Caco-2 (cell line): ENCODE measurements at regions not wholly inside any gene's neighbourhood (a gene's known extent, or its start where the extent isn't known, plus 50 kb on each side); places are given as distances from the start of the nearest gene placed in this dataset.

ENCODE experiments used
- BruUV-seq: library from RNA; stranded (reverse); fragments of 400-500 nt; replicated peaks from 2 replicates; lab custom pipeline; 2021; lab: Mats Ljungman, UMichigan
- CTCF ChIA-PET: fragments of 300-600 bp; sonication (Branson Sonifier 250); formaldehyde crosslinking; loops from one replicate; lab custom pipeline; 2022; ENCODE audit warnings: antibody characterized with exemption; lab: Charles Lee
- POLR2A ChIA-PET: fragments of 300-600 bp; sonication (Branson Sonifier 250); formaldehyde crosslinking; loops from one replicate; lab custom pipeline; 2022; ENCODE audit warnings: antibody characterized with exemption; lab: Charles Lee
- DNase-seq, 2 experiments: peaks; one replicate each; pipeline versions ENCODE4 v3.0.0 to v3.0.0-alpha.2; 2020 to 2022
- H3K27me3 ChIP-seq: replicated peaks from 2 replicates; pipeline ENCODE4 v1.6.0; 2011; ENCODE audit warnings: low read length; ENCODE audit not compliant: control insufficient read depth, insufficient read depth
- H3K36me3 ChIP-seq: 2 replicates; pipeline ENCODE4 v1.5.1; 2011; ENCODE audit warnings: low read length; ENCODE audit not compliant: control insufficient read depth, insufficient read depth
- H3K4me1 ChIP-seq: fragments of 250-450 bp; sonication (Bioruptor Pico); 2 replicates; pipeline ENCODE4 v1.5.1; 2020; ENCODE audit warnings: mild to moderate bottlenecking
- H3K4me3 ChIP-seq: 2 replicates; pipeline ENCODE4 v1.5.1; 2011; ENCODE audit warnings: low read depth, mild to moderate bottlenecking, control low read depth, low read length
- H3K9me3 ChIP-seq: fragments of 250-450 bp; sonication (Bioruptor Pico); 2 replicates; pipeline ENCODE4 v1.5.1; 2020; ENCODE audit warnings: mild to moderate bottlenecking, moderate library complexity
- H3K27ac Mint-ChIP-seq: one replicate; pipeline ENCODE4 v1.8.0; 2022; ENCODE audit warnings: mixed read lengths; ENCODE audit not compliant: unreplicated experiment
- H3K27me3 Mint-ChIP-seq: one replicate; pipeline ENCODE4 v1.8.0; 2022; ENCODE audit warnings: mixed read lengths; ENCODE audit not compliant: insufficient read depth, unreplicated experiment
- H3K36me3 Mint-ChIP-seq: one replicate; pipeline ENCODE4 v1.8.0; 2022; ENCODE audit warnings: mild to moderate bottlenecking, mixed read lengths; ENCODE audit not compliant: insufficient read depth, unreplicated experiment
- H3K4me1 Mint-ChIP-seq: one replicate; pipeline ENCODE4 v1.8.0; 2022; ENCODE audit warnings: low read depth, mixed read lengths; ENCODE audit not compliant: unreplicated experiment
- H3K4me3 Mint-ChIP-seq: one replicate; pipeline ENCODE4 v1.8.0; 2022; ENCODE audit warnings: mild to moderate bottlenecking, moderate library complexity, mixed read lengths; ENCODE audit not compliant: unreplicated experiment
- H3K9me3 Mint-ChIP-seq: one replicate; pipeline ENCODE4 v1.8.0; 2022; ENCODE audit warnings: mixed read lengths; ENCODE audit not compliant: unreplicated experiment
- intact Hi-C: fragments of 100-400 bp; cut with micrococcal nuclease; formaldehyde crosslinking; loops from one replicate; pipeline ENCODE4 v1.10.0; 2022; ENCODE audit not compliant: unreplicated experiment
- TF ChIP-seq, protein P1 (sequence below), 2 experiments: fragments of 200-600 bp in 1 of 2; IDR thresholded peaks; 1 replicate in 1 of 2; 2 replicates in 1 of 2; pipeline versions ENCODE4 v1.5.1 to v1.8.0; 2011 to 2022; ENCODE audit warnings: antibody characterized with exemption in 1 of 2, control low read depth in 1 of 2, inconsistent platforms in 1 of 2, low read depth in 1 of 2, low read length in 1 of 2, mild to moderate bottlenecking in 1 of 2, moderate library complexity in 1 of 2; ENCODE audit not compliant: insufficient read depth in 1 of 2, severe bottlenecking in 1 of 2, unreplicated experiment in 1 of 2

DNA sequence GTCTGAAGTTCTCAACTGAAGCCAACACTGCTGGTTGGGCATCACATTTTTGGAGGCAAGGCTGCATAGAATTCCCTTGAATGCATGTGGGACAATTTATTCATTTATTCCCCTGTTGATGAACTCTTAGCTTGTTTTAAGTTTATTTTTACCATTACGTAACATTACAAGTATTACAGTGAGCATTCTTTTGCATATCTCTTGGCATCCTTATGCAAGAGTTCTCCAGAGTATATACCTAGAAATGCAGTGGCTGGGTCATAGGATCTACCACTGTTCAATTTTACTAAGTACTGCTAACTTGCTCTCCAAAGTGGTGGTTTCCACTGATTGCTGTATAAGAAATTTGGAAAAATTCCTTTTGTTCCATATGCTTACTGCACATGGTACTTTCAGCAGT, 66.5 kb downstream of the UCHL1 start:
- H3K9me3 ChIP-seq = peaks cover 3% of the 10 kb centered on the region; the same call in 1 of the 2 replicates
- TF ChIP-seq, protein P1, sequence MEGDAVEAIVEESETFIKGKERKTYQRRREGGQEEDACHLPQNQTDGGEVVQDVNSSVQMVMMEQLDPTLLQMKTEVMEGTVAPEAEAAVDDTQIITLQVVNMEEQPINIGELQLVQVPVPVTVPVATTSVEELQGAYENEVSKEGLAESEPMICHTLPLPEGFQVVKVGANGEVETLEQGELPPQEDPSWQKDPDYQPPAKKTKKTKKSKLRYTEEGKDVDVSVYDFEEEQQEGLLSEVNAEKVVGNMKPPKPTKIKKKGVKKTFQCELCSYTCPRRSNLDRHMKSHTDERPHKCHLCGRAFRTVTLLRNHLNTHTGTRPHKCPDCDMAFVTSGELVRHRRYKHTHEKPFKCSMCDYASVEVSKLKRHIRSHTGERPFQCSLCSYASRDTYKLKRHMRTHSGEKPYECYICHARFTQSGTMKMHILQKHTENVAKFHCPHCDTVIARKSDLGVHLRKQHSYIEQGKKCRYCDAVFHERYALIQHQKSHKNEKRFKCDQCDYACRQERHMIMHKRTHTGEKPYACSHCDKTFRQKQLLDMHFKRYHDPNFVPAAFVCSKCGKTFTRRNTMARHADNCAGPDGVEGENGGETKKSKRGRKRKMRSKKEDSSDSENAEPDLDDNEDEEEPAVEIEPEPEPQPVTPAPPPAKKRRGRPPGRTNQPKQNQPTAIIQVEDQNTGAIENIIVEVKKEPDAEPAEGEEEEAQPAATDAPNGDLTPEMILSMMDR (IDR thresholded peaks at IDR 0.05; ENCODE audit: insufficient read depth in 1 of 2, low read depth in 1 of 2, low read length in 1 of 2, severe bottlenecking in 1 of 2, unreplicated experiment in 1 of 2) = no peak
- POLR2A ChIA-PET = no interaction called here
- CTCF ChIA-PET = no interaction called here
- Mint-ChIP-seq H3K36me3 (no peaks in the 10 kb centered on the region), H3K27ac (no peak overlapping the region), H3K4me1 (peaks cover 16% of the 10 kb centered on the region), H3K9me3 (peaks cover 10% of the 10 kb centered on the region), H3K27me3 (no peaks in the 10 kb centered on the region), H3K4me3 (no peak overlapping the region)
- no peak for DNase-seq
- H3K4me3 ChIP-seq = no peak overlapping the region
- H3K36me3 ChIP-seq = no peaks in the 10 kb centered on the region
- H3K27me3 ChIP-seq = no peaks in the 10 kb centered on the region
- peaks cover 19% of the 10 kb centered on the region; the same call in 1 of the 2 replicates for H3K4me1 ChIP-seq
- intact Hi-C loops = no loop called here
- BruUV-seq = no TSS peak

- Histone ChIP-seq H3K4me3 (no peak overlapping the region), H3K27me3 (no peaks in the 10 kb centered on the region), H3K9me3 (peaks cover 3% of the 10 kb centered on the region; the same call in 1 of the 2 replicates), H3K36me3 (no peaks in the 10 kb centered on the region), H3K4me1 (peaks cover 16% of the 10 kb centered on the region; the same call in 1 of the 2 replicates)
- no TSS peak for BruUV-seq
- TF ChIP-seq, protein P1 (IDR thresholded peaks at IDR 0.05; ENCODE audit: insufficient read depth in 1 of 2, low read depth in 1 of 2, low read length in 1 of 2, severe bottlenecking in 1 of 2, unreplicated experiment in 1 of 2) = no peak
- H3K36me3 Mint-ChIP-seq = no peaks in the 10 kb centered on the region
- CTCF ChIA-PET = no interaction called here
- POLR2A ChIA-PET = no interaction called here
- H3K27ac Mint-ChIP-seq = no peak overlapping the region
- intact Hi-C loops = no loop called here
- H3K4me1 Mint-ChIP-seq = peaks cover 12% of the 10 kb centered on the region
- DNase-seq = no peak
- no peaks in the 10 kb centered on the region for H3K27me3 Mint-ChIP-seq
- peaks cover 10% of the 10 kb centered on the region for H3K9me3 Mint-ChIP-seq
- H3K4me3 Mint-ChIP-seq = no peak overlapping the region
Observed at GRCh38 chr4:41323706-41324105, 67.0 kb downstream of the UCHL1 start.

DNA sequence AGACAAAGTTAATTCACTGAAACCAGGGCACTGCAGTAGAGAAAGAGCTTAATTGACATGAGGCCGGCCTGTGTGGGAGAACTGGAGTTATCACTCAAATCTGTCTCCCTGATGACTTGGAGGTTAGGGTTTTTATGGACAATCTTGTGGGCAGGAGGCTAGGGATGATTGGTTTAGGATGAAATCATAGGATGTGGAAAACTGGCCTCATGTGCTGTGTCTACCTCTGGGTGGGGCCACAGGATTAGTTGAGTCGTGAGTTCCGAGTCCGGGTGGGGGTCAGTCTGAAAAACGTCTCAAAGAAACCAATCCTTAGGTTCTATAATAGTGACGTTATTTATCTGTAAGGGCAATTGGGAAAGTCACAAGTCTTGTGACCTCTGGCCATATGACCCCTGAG, 68.1 kb downstream of the UCHL1 start:
- no peaks in the 10 kb centered on the region for H3K27me3 ChIP-seq
- intact Hi-C loops = no loop called here
- H3K27me3 Mint-ChIP-seq = no peaks in the 10 kb centered on the region
- no peak overlapping the region for H3K4me3 ChIP-seq
- BruUV-seq = no TSS peak
- peaks cover under 1% of the 10 kb centered on the region for H3K4me1 Mint-ChIP-seq
- no peaks in the 10 kb centered on the region for H3K36me3 ChIP-seq
- H3K4me1 ChIP-seq = peaks cover 6% of the 10 kb centered on the region; the same call in 1 of the 2 replicates
- no peaks in the 10 kb centered on the region for H3K36me3 Mint-ChIP-seq
- no peak overlapping the region for H3K4me3 Mint-ChIP-seq
- H3K9me3 ChIP-seq = peaks cover 3% of the 10 kb centered on the region; the same call in 1 of the 2 replicates
- POLR2A ChIA-PET = no interaction called here
- DNase-seq = no peak
- TF ChIP-seq, protein P1 (IDR thresholded peaks at IDR 0.05; ENCODE audit: insufficient read depth in 1 of 2, low read depth in 1 of 2, low read length in 1 of 2, severe bottlenecking in 1 of 2, unreplicated experiment in 1 of 2) = no peak
- H3K9me3 Mint-ChIP-seq = peaks cover 10% of the 10 kb centered on the region
- CTCF ChIA-PET = no interaction called here
- no peak overlapping the region for H3K27ac Mint-ChIP-seq
